AG04449 (cell line): ENCODE measurements at regions not wholly inside any gene's neighbourhood (a gene's known extent, or its start where the extent isn't known, plus 50 kb on each side); places are given as distances from the start of the nearest gene placed in this dataset.

Experiments used
- CTCF ChIA-PET: fragments of 350-600 bp; formaldehyde crosslinking; extraction: SDS; loops from one replicate; lab custom pipeline; 2021; ENCODE audit warnings: antibody characterized with exemption; lab: Yijun Ruan, JAX
- POLR2A ChIA-PET: fragments of 400-600, 350-600 bp; formaldehyde crosslinking; extraction: SDS; loops from one replicate; lab custom pipeline; 2020; ENCODE audit warnings: antibody characterized with exemption, inconsistent platforms; lab: Yijun Ruan, JAX
- DNase-seq: peaks from one replicate; pipeline ENCODE4 v3.0.0-alpha.2; 2010; ENCODE audit warnings: low read depth, low spot score
- H3K4me3 ChIP-seq: 2 replicates; pipeline ENCODE4 v1.5.1; 2011; ENCODE audit warnings: low read depth, mild to moderate bottlenecking, control low read depth, low read length
- CTCF ChIP-seq: IDR thresholded peaks from one replicate; pipeline ENCODE4 v1.5.1; 2011; ENCODE audit warnings: mild to moderate bottlenecking, moderate library complexity, low read length, control low read depth, inconsistent platforms; ENCODE audit not compliant: insufficient read depth; ENCODE audit errors: missing control alignments

GRCh38 chr13:79904581-79904980 lies 423.6 kb downstream of the NDFIP2 start:
- no peak for TF ChIP-seq CTCF
- CTCF ChIA-PET, result no interaction called here
- POLR2A ChIA-PET, result no interaction called here
- DNase-seq, result no peak
- no peak overlapping the region for H3K4me3 ChIP-seq

GRCh38 chr13:79901336-79901735 lies 420.4 kb downstream of the NDFIP2 start:
- POLR2A ChIA-PET, result no interaction called here
- TF ChIP-seq CTCF, result no peak
- H3K4me3 ChIP-seq, result no peak overlapping the region
- no peak for DNase-seq
- CTCF ChIA-PET, result no interaction called here

- DNase-seq, result no peak
- no peak overlapping the region for H3K4me3 ChIP-seq
- ChIA-PET POLR2A (no interaction called here), CTCF (interaction anchor here (0.6 kb wide), 1 partner anchor 12 kb away, joined by 3 read pairs; no protein-coding TSS in a partner anchor)
- no peak for TF ChIP-seq CTCF
Observed at GRCh38 chr13:79900356-79900755, 419.4 kb downstream of the NDFIP2 start.

GRCh38 chr13:79898996-79899395 lies 418.0 kb downstream of the NDFIP2 start:
- no peak for TF ChIP-seq CTCF
- POLR2A ChIA-PET, result no interaction called here
- CTCF ChIA-PET, result interaction anchor here (1.7 kb wide), 1 partner anchor 444 kb away, joined by 6 read pairs; no protein-coding TSS in a partner anchor

GRCh38 chr13:79898202-79898826 lies 417.4 kb downstream of the NDFIP2 start:
- CTCF ChIA-PET, result interaction anchor here (0.9 to 1.7 kb wide), 2 partner anchors 29 to 445 kb away, joined by 3 to 6 read pairs; no protein-coding TSS in a partner anchor

More at GRCh38 chr13:79898996-79899395, 418.0 kb downstream of the NDFIP2 start:
- DNase-seq, result no peak
- no peak overlapping the region for H3K4me3 ChIP-seq

More at GRCh38 chr13:79898202-79898826, 417.4 kb downstream of the NDFIP2 start:
- no peak overlapping the region for H3K4me3 ChIP-seq
- no peak for TF ChIP-seq CTCF
- DNase-seq, result no peak
- POLR2A ChIA-PET, result no interaction called here
